HepG2 (cell line): ENCODE measurements at regions not wholly inside any gene's neighbourhood (a gene's known extent, or its start where the extent isn't known, plus 50 kb on each side); places are given as distances from the start of the nearest gene placed in this dataset.

Experiments
- ATAC-seq: fragments of 200-7000 bp; cut with Tn5 transposase; 3 replicates; pipeline ENCODE4 v1.9.1; 2020; ENCODE audit warnings: mild to moderate bottlenecking, moderate library complexity
- BruUV-seq: library from RNA; stranded (reverse); fragments of 400-500 nt; replicated peaks from 2 replicates; lab custom pipeline; 2021; lab: Mats Ljungman, UMichigan
- CTCF ChIA-PET: fragments of 300-600 bp; formaldehyde crosslinking; extraction: SDS; loops from one replicate; lab custom pipeline; 2021; ENCODE audit warnings: low total read pairs, inconsistent platforms, low intra/inter-chr PET ratio; lab: Yijun Ruan, JAX
- POLR2A ChIA-PET: fragments of 350-600 bp; sonication (Branson Sonifier 250); formaldehyde crosslinking; loops from one replicate; lab custom pipeline; 2020; ENCODE audit warnings: antibody characterized with exemption, inconsistent platforms; lab: Yijun Ruan, JAX
- DNase-seq: peaks from one replicate; pipeline ENCODE4 v3.0.0-alpha.2; 2015; ENCODE audit warnings: low spot score
- FAIRE-seq: peaks from 3 replicates; lab custom pipeline; 2011; peaks lifted over from hg19 to GRCh38; lab: Jason Lieb, UNC
- H2AFZ ChIP-seq: one replicate; pipeline ENCODE4 v1.6.1; 2011; ENCODE audit warnings: low read length, inconsistent platforms
- H3K27ac ChIP-seq: fragments of 300-600 bp; 3 replicates; pipeline ENCODE4 v1.8.0; 2011; ENCODE audit warnings: mixed run types, mild to moderate bottlenecking, mixed read lengths, low read length, inconsistent platforms; ENCODE audit not compliant: insufficient read depth; ENCODE audit errors: extremely low read length
- H3K27me3 ChIP-seq, 2 experiments: fragments of 200-600 bp in 1 of 2; 2 replicates in 1 of 2; 3 replicates in 1 of 2; pipeline versions ENCODE4 v1.6.0 to v1.8.0; 2011; ENCODE audit warnings: low read length in 2 of 2, mild to moderate bottlenecking in 2 of 2, moderate library complexity in 2 of 2, inconsistent platforms in 1 of 2; ENCODE audit not compliant: insufficient read depth in 2 of 2, control insufficient read depth in 1 of 2
- H3K36me3 ChIP-seq, 2 experiments: fragments of 200-600 bp in 1 of 2; replicated peaks in 1 of 2; 2 replicates in 1 of 2; 3 replicates in 1 of 2; pipeline versions ENCODE4 v1.5.1 to v1.8.0; 2011; ENCODE audit warnings: low read length in 2 of 2, inconsistent platforms in 1 of 2; ENCODE audit not compliant: insufficient read depth in 2 of 2, control insufficient read depth in 1 of 2
- H3K4me1 ChIP-seq: 2 replicates; pipeline ENCODE4 v1.5.1; 2012; ENCODE audit warnings: low read length, inconsistent platforms; ENCODE audit not compliant: insufficient read depth
- H3K4me2 ChIP-seq: 2 replicates; pipeline ENCODE4 v1.6.0; 2011; ENCODE audit warnings: low read depth, low read length, inconsistent platforms
- H3K4me3 ChIP-seq, 3 experiments: fragments of 200-600 bp in 1 of 3; sonication (generic), shearing (Covaris generic) in 1 of 3; replicated peaks in 1 of 3; 2 replicates each; pipeline ENCODE4 v1.5.1; 2011 to 2016; ENCODE audit warnings: low read length in 3 of 3, inconsistent platforms in 2 of 3, low read depth in 2 of 3, mild to moderate bottlenecking in 2 of 3, control low read depth in 1 of 3, mixed read lengths in 1 of 3; ENCODE audit not compliant: insufficient read depth in 1 of 3
- H3K79me2 ChIP-seq: one replicate; pipeline ENCODE4 v1.6.1; 2011; ENCODE audit warnings: low read length, inconsistent platforms; ENCODE audit not compliant: insufficient read depth
- H3K9ac ChIP-seq: 2 replicates; pipeline ENCODE4 v1.6.0; 2011; ENCODE audit warnings: mild to moderate bottlenecking, low read depth, low read length, inconsistent platforms; ENCODE audit not compliant: insufficient read depth
- H3K9me3 ChIP-seq: 2 replicates; pipeline ENCODE4 v1.5.1; 2012; ENCODE audit warnings: mild to moderate bottlenecking, low read length
- H4K20me1 ChIP-seq: 2 replicates; pipeline ENCODE4 v1.6.0; 2011; ENCODE audit warnings: inconsistent platforms, mild to moderate bottlenecking, low read length, moderate library complexity; ENCODE audit not compliant: insufficient read depth
- AHDC1 ChIP-seq: sonication (generic); formaldehyde crosslinking; IDR thresholded peaks from 2 replicates; pipeline ENCODE4 v1.5.1; 2020; ENCODE audit warnings: mild to moderate bottlenecking, missing genetic modification reagents, borderline replicate concordance
- CAMTA2 ChIP-seq: sonication (generic); formaldehyde crosslinking; IDR thresholded peaks from 2 replicates; pipeline ENCODE4 v1.4.0; 2020; ENCODE audit warnings: mild to moderate bottlenecking, missing genetic modification reagents, borderline replicate concordance
- CHCHD3 ChIP-seq: sonication (generic); formaldehyde crosslinking; IDR thresholded peaks from 2 replicates; pipeline ENCODE4 v1.8.0; 2022; ENCODE audit warnings: mild to moderate bottlenecking, missing genetic modification reagents, moderate library complexity
- DNMT1 ChIP-seq: sonication (generic); formaldehyde crosslinking; IDR thresholded peaks from 2 replicates; pipeline ENCODE4 v1.5.1; 2020; ENCODE audit warnings: mild to moderate bottlenecking, missing genetic modification reagents
- ERF ChIP-seq: IDR thresholded peaks from 2 replicates; pipeline ENCODE4 v1.6.1; 2018; ENCODE audit warnings: missing biosample characterization, missing genetic modification reagents
- FOXC1 ChIP-seq: sonication (generic); formaldehyde crosslinking; IDR thresholded peaks from 2 replicates; pipeline ENCODE4 v1.8.0; 2022; ENCODE audit warnings: mild to moderate bottlenecking, missing genetic modification reagents, borderline replicate concordance
- JUNB ChIP-seq: sonication (generic); formaldehyde crosslinking; IDR thresholded peaks from 2 replicates; pipeline ENCODE4 v1.8.0; 2022; ENCODE audit warnings: missing genetic modification reagents, mild to moderate bottlenecking, borderline replicate concordance
- NFRKB ChIP-seq: fragments of 450-650 bp; IDR thresholded peaks from 2 replicates; pipeline ENCODE4 v1.6.1; 2017
- RBM22 ChIP-seq: fragments of 200-400 bp; formaldehyde crosslinking; optimal IDR thresholded peaks from 2 replicates; pipeline ENCODE3; 2017; ENCODE audit warnings: mild to moderate bottlenecking, low read length, moderate library complexity
- SIX1 ChIP-seq: sonication (generic); formaldehyde crosslinking; IDR thresholded peaks from 2 replicates; pipeline ENCODE4 v1.4.0; 2020; ENCODE audit warnings: missing genetic modification reagents, borderline replicate concordance
- SRF ChIP-seq: IDR thresholded peaks from 2 replicates; pipeline ENCODE4 v1.6.1; 2011; ENCODE audit warnings: mild to moderate bottlenecking, low read depth, low read length, moderate library complexity
- ZNF160 ChIP-seq: sonication (generic); formaldehyde crosslinking; IDR thresholded peaks from 2 replicates; pipeline ENCODE4 v1.8.0; 2022; ENCODE audit warnings: mild to moderate bottlenecking, inconsistent platforms, missing genetic modification reagents
- ZNF460 ChIP-seq: sonication (generic); formaldehyde crosslinking; IDR thresholded peaks from 2 replicates; pipeline ENCODE4 v1.5.1; 2020; ENCODE audit warnings: missing genetic modification reagents, mild to moderate bottlenecking, borderline replicate concordance
- ZNF557 ChIP-seq: sonication (generic); formaldehyde crosslinking; IDR thresholded peaks from 2 replicates; pipeline ENCODE4 v1.4.0; 2020; ENCODE audit warnings: missing genetic modification reagents
- ZSCAN25 ChIP-seq: sonication (generic); formaldehyde crosslinking; IDR thresholded peaks from 2 replicates; pipeline ENCODE4 v1.8.0; 2022; ENCODE audit warnings: mild to moderate bottlenecking, missing genetic modification reagents
- WGBS: methylation state at CpG from one replicate; pipeline ENCODE4 v1.1.6; 2017; ENCODE audit warnings: low lambda C conversion rate; 5-methylcytosine and 5-hydroxymethylcytosine counted together
- in situ Hi-C: cut with HindIII; loops from 2 replicates; pipeline ENCODE4 v1.10.0; 2017; ENCODE audit warnings: low pct_unique_long_range_greater_than_20kb; ENCODE audit not compliant: extremely low pct_ligation_motif_present
- intact Hi-C: fragments of 100-400 bp; cut with micrococcal nuclease; formaldehyde crosslinking; loops from one replicate; pipeline ENCODE4 v1.10.0; 2022; ENCODE audit not compliant: unreplicated experiment

DNA sequence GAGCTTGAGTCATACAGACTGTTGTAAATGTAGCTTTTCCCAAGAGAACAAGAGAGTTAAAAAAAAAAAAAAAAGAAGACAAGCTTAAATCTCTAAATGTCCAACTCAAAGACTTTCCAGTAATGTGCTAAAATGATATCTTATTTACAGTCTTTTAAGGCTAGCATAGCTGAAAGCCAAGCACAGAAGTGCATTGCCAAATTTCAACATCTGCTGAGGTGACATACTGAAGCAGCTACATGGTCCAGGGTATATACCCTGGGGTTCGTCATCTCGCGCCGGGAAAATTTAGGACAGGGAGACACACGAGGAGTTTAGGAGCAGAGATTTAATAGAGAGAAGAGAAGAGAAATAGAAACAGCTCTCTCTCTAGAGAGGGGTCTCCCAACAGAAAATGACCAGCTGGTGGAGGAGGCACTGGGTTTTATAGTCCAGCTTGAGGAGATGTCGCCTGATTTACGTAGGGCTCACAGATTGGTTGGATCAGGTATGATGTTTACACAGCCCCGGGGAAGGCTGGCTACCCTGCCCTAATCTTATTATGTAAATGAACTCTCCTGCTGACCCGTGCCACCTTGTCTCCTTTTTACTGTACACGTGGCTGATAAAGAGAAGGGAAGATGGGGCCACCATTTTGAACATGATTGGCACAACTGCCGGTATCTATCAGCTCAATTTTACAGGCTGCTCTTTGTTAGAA, 172.7 kb downstream of the TRIM33 start (continued):
- TF ChIP-seq AHDC1 (CRISPR knock-in tag) (no peak), ZNF160 (CRISPR knock-in tag) (no peak), ZSCAN25 (CRISPR knock-in tag) (no peak), CHCHD3 (no peak)

DNA sequence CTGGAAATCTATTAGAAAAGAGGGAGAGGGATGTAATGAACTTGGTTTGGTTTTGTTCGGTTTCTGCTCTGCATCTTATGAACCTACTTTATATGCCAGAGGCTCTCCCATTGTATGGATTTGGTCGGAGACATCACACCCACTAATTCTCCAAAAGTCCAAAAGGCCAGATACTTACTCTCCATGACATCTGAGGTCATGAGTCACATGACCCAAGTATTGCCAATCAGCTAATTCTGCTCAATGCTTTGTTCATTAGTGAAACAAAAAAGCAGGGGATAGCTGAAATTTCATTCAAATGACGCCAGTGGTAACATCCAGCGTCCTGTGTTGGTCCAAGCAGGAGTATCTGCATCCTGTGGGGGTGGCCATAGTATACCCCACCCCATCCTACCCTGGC, 173.6 kb downstream of the TRIM33 start:
- Histone ChIP-seq H3K27ac (no peak overlapping the region), H3K9me3 (no peaks in the 10 kb centered on the region), H3K4me2 (no peak overlapping the region), H3K9ac (no peak overlapping the region), H3K4me3 (no peak overlapping the region), H3K79me2 (no peaks in the 10 kb centered on the region), H4K20me1 (no peaks in the 10 kb centered on the region), H3K36me3 (no peaks in the 10 kb centered on the region), H2AFZ (no peak overlapping the region), H3K4me1 (peaks cover 8% of the 10 kb centered on the region), H3K27me3 (peaks cover 0 to under 1% of the 10 kb centered on the region in 2 experiments; a peak in 1 of 5 replicates)
- no peak for ATAC-seq
- in situ Hi-C loops (no loop called here), intact Hi-C loops (no loop called here)
- 25% methylated on average over 4 of the region's 4 CpGs for WGBS
- CTCF ChIA-PET = no interaction called here
- no TSS peak for BruUV-seq
- no peak for TF ChIP-seq NFRKB
- TF ChIP-seq SIX1 (CRISPR knock-in tag) = no peak
- TF ChIP-seq RBM22 = no peak
- TF ChIP-seq ZNF460 = no peak
- TF ChIP-seq JUNB (CRISPR knock-in tag) = no peak
- no peak for TF ChIP-seq DNMT1
- no peak for TF ChIP-seq ERF
- no peak for TF ChIP-seq CAMTA2 (CRISPR knock-in tag)
- TF ChIP-seq SRF = no peak
- no peak for TF ChIP-seq FOXC1
- no peak for TF ChIP-seq ZNF557 (CRISPR knock-in tag)
- no peak for FAIRE-seq
- no peak for DNase-seq
- POLR2A ChIA-PET = no interaction called here
